Keratinocyte (primary cell): ENCODE measurements at regions not wholly inside any gene's neighbourhood (a gene's known extent, or its start where the extent isn't known, plus 50 kb on each side); places are given as distances from the start of the nearest gene placed in this dataset.

Experiments used
- CTCF ChIP-seq, 3 experiments: IDR thresholded peaks in 1 of 3; conservative IDR thresholded peaks in 1 of 3; optimal IDR thresholded peaks in 1 of 3; 2 replicates in 2 of 3; 3 replicates in 1 of 3; pipeline versions ENCODE3 to v1.5.1; 2011; ENCODE audit warnings: low read length in 3 of 3, mild to moderate bottlenecking in 3 of 3, moderate library complexity in 2 of 3, control low read depth in 1 of 3, inconsistent platforms in 1 of 3; ENCODE audit not compliant: insufficient read depth in 2 of 3; ENCODE audit errors: extremely low read depth in 1 of 3
- EZH2 ChIP-seq: IDR thresholded peaks from one replicate; pipeline ENCODE4 v1.6.1; 2012; ENCODE audit warnings: inconsistent platforms, mild to moderate bottlenecking, low read length, moderate library complexity

GRCh38 chr4:163070023-163070422 lies 96.7 kb downstream of the NAF1 start:
- TF ChIP-seq CTCF (optimal IDR thresholded peaks at IDR 0.05 in 1 of 3, IDR thresholded peaks at IDR 0.05 in 1 of 3, conservative IDR thresholded peaks at IDR 0.05 in 1 of 3; ENCODE audit: extremely low read depth in 1 of 3, insufficient read depth in 2 of 3, low read length in 3 of 3) (no peak), EZH2 (no peak)
